SK-N-SH (cell line): ENCODE measurements at regions not wholly inside any gene's neighbourhood (a gene's known extent, or its start where the extent isn't known, plus 50 kb on each side); places are given as distances from the start of the nearest gene placed in this dataset.

Source experiments
- CTCF ChIP-seq: fragments of 200-600 bp; sonication (generic); IDR thresholded peaks from 2 replicates; pipeline ENCODE4 v1.6.1; 2017; ENCODE audit warnings: antibody characterized with exemption, mild to moderate bottlenecking, moderate library complexity
- RAD21 ChIP-seq: IDR thresholded peaks from 2 replicates; pipeline ENCODE4 v1.6.1; 2012; ENCODE audit warnings: mild to moderate bottlenecking, low read length

DNA sequence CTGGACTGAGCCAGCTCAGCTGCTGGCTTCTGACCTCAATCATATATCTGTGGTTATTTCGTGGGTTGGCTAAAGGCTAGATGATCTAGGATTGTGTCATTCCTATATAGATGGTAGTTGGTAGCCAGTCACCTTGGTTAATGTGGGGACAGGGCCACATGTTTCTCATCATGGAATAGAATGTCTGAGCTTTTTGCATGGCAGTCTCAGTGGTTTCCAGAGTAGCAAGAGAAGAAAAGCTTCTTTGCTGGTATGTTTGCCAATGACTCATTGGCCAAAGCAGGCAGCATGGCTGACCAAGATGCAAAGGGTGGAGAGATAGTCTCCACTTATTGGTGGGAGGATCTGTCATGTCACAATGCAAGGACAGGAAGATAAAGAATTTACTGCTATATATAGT lies 746.4 kb upstream of the FLRT2 start:
- TF ChIP-seq RAD21, result no peak
- TF ChIP-seq CTCF, result no peak
